GM18907 (cell line): ENCODE measurements at regions not wholly inside any gene's neighbourhood (a gene's known extent, or its start where the extent isn't known, plus 50 kb on each side); places are given as distances from the start of the nearest gene placed in this dataset.

Experiments
- ATAC-seq: cut with Tn5 transposase; IDR thresholded peaks from one replicate; pipeline ENCODE4 v1.9.1; 2021; ENCODE audit warnings: mild to moderate bottlenecking, moderate library complexity; ENCODE audit not compliant: unreplicated experiment

DNA sequence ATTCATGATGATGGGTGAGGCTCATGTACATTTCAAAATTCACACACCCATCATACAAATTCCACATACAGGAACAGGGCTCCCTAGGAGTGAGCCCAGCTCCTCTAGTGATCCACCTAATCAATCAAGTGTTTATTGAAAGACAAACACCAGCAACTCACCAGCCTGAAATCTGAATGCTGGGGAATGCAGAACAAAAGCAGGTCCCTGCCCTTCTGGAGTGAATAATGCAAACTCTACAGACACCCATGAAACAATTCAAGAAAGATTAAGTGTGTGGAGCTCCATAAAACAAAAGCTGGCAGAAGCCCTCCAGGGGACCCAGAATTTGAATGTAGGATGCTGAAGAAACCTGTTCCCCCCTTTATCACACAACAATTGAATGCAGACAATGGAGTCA lies 396.7 kb upstream of the JARID2 start:
- no peak for ATAC-seq

DNA sequence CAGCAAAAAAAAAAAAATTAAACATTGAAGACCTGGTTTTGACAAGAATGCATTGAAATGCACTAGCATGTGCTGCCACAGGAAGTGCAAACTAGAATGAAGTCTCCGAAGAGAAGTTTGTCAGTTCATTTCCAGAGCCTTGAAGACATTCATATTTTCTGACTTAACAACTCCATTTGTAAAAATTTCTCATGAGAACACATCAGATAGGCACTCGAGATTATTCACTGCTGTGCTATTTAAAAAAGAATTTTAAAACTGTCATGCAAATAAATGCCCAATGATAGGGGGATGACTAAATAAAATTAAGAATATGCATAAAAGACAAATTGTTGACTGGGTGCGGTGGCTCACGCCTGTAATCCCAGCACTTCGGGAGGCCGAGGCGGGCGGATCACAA lies 394.6 kb upstream of the JARID2 start:
- ATAC-seq, result no peak

DNA sequence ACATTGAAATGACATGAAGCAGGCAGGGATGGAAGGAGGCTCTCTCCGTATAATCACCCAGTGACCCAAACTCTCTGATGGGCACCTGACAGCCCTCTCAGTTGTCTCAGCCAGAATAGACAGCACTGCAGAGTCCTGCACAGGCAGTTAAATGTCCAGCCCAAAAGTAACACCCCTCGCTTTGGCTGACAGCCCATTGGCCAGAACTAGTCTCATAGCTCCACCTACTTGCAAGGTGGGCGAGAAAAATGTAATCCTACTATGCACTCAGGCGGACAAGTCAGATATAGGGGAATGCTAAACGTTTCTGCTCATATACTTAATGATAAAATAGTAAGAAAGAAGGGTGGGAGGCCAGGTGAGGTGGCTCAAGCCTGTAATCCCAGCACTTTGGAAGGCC lies 393.5 kb upstream of the JARID2 start:
- ATAC-seq, result no peak

DNA sequence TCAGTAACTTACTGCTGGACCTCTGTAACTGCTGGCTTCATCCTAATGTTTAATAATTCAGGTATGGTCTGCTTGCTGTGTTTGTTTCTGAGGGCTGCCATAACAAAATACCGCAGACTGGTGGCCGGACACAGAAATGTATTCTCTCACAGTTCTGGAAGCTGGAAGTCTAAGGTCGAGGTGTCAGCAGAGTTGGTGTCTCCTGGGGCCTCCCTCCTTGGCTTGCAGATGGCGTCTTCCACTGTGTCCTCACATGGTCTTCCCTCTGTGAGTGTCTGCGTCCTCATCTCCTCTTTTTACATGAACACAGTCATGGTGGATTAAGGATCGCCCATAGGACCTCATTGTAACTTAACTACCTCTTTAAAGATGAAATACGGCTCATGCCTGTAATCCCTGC lies 389.7 kb upstream of the JARID2 start:
- ATAC-seq, result no peak

GRCh38 chr6:14857001-14857400 lies 388.9 kb upstream of the JARID2 start:
- no peak for ATAC-seq

DNA sequence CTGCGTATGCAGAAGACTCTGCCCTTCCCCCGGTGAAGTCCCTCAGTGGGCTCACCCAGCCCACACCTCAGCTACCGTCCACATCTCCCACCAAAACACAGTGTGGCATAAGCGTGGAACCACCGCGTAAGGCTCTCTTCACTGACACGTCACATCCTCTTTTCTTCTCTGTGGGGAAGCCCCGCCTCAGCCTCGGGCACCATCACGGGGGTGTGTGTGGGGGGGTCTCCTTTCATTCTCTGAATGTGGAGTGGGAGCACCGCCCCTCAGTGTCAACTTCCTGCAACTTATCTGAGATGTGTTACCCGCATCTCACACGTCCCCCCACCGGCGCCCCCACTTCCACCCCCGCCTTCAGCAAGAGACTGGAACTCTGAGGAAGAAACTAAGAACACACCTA lies 388.4 kb upstream of the JARID2 start:
- no peak for ATAC-seq

DNA sequence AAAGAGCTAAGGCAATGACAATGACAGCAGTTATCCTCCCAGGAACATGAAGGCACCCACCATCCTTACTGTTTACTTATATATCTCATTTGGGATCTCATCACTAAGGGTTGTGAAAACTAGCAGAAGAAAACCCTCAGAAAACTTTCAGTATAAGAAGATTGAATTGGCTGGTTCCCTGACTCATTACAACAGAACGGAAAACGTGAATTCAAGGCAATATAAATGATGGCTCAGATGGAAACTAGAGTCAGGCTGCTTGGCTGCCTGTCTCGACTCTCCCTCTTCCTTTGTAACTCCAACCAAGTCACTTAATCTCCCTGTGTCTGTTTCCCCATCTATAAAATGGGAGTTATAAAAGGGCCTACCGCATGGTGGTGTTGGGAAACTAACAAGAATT lies 387.1 kb upstream of the JARID2 start:
- no peak for ATAC-seq

GRCh38 chr6:14860774-14861173 lies 385.1 kb upstream of the JARID2 start:
- no peak for ATAC-seq

GRCh38 chr6:14861491-14861943 lies 384.4 kb upstream of the JARID2 start:
- ATAC-seq, result no peak

GRCh38 chr6:14862845-14863244 lies 383.0 kb upstream of the JARID2 start:
- no peak for ATAC-seq

DNA sequence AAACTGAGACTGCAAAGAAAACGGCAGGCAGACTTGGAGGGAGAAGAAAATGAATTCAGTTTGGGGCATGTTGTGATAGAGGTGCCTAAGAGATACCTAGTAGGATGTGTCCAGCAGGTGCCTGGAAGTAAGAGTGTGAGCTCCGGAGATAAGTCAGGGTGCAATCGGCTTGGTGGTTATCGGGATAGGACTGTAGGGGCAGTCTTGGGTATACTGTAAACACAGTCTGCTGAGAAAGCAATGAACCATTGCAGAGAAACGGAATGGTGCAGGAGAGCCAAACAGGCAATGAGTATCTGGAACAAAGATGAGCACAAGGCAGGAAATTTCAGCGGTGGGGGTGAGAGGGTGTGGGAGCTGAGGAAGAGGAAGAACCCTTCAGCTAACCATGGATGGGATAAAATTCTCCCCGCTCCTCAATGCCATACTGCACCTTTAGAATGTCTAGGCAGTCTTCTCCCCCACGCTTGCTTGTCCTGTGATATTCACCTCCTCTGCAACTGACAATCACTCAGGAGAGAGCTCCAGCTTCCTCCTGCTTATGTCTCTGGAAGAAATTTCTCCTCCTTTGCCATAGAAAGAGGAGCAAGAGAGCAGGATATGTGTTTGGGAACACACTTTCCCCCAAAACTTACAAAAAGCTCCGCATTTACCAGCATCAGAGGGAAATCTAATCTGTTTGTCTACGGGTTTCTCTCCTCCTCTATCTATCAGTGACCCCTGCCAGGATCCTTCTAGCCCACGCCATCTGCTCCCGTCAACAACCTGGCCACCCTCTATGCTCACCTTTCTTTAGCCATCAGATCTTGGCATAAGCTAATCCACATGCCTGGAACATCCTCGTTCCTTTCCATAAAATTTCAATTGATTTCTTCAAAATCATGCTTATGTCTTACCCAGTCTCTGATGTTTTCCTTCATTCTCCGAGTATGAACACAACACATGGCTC lies 381.7 kb upstream of the JARID2 start:
- ATAC-seq, result no peak

DNA sequence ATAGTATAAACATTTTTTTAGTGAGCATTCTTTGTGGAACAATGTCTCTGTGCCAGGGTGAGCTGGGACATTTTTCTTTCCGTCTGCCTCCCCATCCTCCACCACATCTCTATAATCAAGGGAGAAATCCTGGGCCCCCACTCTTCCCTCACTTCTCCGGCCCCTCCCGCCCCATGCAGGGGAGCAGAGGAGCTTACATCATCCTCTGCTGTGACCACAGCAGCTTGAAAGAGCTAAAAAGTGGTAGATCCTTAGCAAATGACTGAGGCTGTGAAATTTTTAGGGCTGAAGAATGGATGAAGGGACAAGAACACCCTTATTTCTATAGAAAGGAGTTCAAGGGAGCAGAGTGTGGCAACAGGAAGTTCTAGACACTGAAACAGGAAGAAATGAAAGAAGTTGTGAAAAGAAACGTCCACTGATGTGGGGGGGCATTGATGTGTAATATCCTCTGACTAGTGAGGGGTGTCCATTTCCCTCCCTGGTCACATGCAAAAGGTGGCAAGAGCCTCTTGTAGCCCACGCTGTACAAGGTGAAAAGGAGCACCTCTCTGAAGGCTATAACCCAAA lies 380.3 kb upstream of the JARID2 start:
- ATAC-seq, result no peak

DNA sequence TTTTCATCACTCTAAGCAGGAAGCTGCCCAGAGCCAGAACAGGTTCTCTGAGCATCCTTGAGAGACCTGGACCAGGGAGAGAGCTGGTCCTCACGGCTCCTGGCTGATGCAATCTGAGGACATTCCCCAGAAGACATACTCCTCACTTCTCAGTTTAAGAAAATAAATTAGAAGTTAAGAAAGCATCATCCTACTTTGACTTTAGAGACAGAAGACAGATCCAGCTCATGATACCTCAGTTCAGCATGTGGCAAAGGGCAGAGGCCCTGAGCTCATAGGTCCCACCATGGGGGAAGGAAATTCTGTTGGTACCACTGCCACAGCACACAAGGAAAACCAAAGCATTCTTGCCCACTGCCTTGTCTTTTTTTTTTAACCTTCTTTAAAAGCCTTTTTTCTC lies 378.1 kb upstream of the JARID2 start:
- ATAC-seq, result no peak

DNA sequence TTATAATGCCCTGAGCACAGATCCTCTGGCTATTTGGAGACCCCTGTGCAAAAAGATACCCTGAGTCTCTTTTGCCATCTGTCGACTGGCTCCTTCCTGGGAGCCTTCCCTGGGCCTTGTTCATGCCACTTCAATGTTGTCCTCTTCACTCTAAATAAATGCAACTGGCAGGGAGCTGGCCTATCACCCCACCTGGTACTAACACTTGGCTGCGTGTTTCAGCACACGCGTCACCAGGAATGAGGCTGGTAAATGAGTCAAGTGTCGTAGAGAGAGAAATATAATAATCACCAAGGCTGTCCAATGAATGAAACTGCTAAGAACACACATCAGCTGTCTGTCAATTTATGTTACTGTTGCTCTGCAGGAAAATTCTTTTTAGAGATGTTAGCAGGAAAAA lies 374.6 kb upstream of the JARID2 start:
- ATAC-seq, result no peak

GRCh38 chr6:14873101-14873500 lies 372.8 kb upstream of the JARID2 start:
- ATAC-seq, result no peak

DNA sequence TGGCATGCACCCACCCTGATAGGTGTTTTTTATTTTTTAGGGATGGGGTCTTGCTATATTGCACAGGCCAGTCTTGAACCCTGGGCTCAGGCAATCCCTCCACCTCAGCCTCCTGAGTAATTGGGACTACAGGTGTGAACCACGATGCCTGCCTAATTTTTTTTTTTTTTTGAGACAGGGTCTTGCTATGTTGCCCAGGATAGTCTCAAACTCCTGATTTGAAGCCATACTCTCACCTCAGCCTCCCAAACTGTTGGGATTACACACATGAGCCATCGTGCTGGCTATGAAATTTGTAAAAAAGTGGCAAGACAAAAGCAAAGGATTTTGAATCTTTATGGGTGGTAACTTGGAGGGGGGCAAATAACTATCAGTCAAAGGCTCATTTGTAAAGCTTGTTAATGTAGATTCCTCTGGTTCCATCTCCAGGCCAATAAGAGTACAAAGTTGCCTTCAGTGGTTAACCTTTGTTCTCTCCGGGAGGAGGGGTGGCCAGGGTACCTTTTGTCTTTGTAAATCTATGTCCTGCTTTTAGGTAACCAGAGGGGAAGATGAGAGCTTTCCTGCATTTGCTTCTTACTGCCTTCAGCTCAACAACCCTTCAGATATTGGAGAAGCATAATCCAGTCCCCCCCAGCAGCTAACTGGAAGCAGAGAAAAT lies 372.0 kb upstream of the JARID2 start:
- no peak for ATAC-seq

GRCh38 chr6:14874975-14875480 lies 370.8 kb upstream of the JARID2 start:
- ATAC-seq, result no peak

GRCh38 chr6:14875481-14876063 lies 370.3 kb upstream of the JARID2 start:
- ATAC-seq, result peak; percentile 63

- peak; percentile 61 for ATAC-seq
Observed at GRCh38 chr6:14876778-14877613, 368.9 kb upstream of the JARID2 start.

DNA sequence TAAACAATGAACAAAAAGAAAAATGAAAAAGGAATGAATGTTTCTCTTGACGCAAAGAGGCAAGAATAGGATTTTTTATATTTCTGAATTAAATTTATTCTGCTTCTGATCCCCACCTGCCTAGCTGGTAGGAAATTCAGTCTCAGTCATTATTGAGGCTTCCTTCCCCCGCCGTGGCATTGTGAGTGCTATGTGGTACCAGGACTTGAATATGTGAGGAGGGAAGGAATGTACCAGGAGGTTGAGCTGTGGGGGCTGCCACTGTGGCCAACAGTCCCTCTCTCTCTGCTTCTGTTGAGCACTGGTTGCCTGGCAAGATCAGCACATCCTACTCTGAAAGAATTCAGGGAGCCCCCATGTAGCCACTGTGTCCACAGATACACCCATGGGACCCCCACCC lies 368.1 kb upstream of the JARID2 start:
- ATAC-seq, result no peak
